ENCODE measurements at regions not wholly inside any gene's neighbourhood (a gene's known extent, or its start where the extent isn't known, plus 50 kb on each side); places are given as distances from the start of the nearest gene placed in this dataset.
"Not testable (repeated sequence)": the region's sequence is repeated elsewhere in the genome, so short reads cannot be mapped to it uniquely, and the experiment has no call there.

DNA sequence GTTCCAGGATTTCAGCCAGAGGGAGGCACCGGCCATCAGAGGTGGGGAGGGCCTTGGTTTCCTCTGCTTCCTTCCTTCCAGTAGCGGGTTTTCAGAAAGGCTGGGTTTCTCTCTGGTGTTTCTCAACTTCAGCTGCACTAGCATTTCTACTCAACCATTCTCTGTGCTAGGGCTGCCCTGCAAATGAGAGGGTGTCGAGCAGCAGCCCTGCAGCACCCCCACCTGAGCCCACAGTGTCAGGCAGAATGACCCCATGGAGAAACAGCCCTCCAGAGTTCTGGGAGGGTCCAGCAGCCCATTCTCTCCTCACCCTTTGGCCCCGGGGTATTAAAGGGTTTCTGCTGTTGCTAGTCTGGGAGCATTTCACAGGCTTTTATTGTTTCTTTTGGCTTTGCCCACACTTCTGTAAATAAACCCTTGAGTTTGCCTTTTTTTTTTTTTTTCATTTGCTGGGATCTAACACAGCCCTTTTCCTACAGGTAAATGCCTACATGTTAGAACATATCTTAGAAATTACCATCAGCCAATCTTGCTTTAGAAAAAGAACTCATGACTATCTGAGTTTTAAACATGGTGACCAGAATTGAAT is 151.5 kb upstream of the VIPR2 start:
- Mint-ChIP-seq H3K36me3 (ENCODE audit: insufficient read depth, unreplicated experiment) (no peaks in the 10 kb centered on the region), H3K27me3 (ENCODE audit: unreplicated experiment) (no peaks in the 10 kb centered on the region), H3K9me3 (ENCODE audit: low read depth, unreplicated experiment) (peaks cover 22% of the 10 kb centered on the region), H3K27ac (ENCODE audit: unreplicated experiment) (no peak overlapping the region), H3K4me1 (ENCODE audit: low read depth, unreplicated experiment) (no peaks in the 10 kb centered on the region), H3K4me3 (ENCODE audit: low read depth, unreplicated experiment) (no peak overlapping the region)
- TF ChIP-seq, protein P1, sequence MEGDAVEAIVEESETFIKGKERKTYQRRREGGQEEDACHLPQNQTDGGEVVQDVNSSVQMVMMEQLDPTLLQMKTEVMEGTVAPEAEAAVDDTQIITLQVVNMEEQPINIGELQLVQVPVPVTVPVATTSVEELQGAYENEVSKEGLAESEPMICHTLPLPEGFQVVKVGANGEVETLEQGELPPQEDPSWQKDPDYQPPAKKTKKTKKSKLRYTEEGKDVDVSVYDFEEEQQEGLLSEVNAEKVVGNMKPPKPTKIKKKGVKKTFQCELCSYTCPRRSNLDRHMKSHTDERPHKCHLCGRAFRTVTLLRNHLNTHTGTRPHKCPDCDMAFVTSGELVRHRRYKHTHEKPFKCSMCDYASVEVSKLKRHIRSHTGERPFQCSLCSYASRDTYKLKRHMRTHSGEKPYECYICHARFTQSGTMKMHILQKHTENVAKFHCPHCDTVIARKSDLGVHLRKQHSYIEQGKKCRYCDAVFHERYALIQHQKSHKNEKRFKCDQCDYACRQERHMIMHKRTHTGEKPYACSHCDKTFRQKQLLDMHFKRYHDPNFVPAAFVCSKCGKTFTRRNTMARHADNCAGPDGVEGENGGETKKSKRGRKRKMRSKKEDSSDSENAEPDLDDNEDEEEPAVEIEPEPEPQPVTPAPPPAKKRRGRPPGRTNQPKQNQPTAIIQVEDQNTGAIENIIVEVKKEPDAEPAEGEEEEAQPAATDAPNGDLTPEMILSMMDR (IDR thresholded peaks at IDR 0.05; ENCODE audit: unreplicated experiment): no peak
- no TSS peak for BruUV-seq (replicated peaks)
- DNase-seq: no peak
- CTCF ChIA-PET: no interaction called here
- intact Hi-C loops (cut with micrococcal nuclease; ENCODE audit: unreplicated experiment): no loop called here

DNA sequence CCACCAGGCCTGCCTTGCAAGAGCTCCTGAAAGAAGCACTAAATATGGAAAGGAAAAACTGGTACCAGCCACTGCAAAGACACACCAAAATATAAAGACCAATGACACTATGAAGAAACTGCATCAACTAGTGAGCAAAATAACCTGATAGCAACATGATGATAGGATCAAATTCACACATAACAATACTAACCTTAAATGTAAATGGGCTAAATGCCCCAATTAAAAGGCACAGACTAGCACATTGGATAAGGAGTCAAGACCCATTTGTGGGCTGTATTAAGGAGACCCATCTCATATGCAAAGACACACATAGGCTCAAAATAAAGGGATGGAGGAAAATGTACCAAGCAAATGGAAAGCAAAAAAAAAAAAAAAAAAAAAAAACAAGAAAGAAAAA is 141.8 kb upstream of the VIPR2 start:
- BruUV-seq (replicated peaks); H3K36me3 Mint-ChIP-seq (ENCODE audit: insufficient read depth, unreplicated experiment); H3K27ac Mint-ChIP-seq (ENCODE audit: unreplicated experiment); H3K4me1 Mint-ChIP-seq (ENCODE audit: low read depth, unreplicated experiment); H3K27me3 Mint-ChIP-seq (ENCODE audit: unreplicated experiment); CTCF ChIA-PET; DNase-seq; intact Hi-C loops (cut with micrococcal nuclease; ENCODE audit: unreplicated experiment); H3K4me3 Mint-ChIP-seq (ENCODE audit: low read depth, unreplicated experiment): not testable (repeated sequence)
- H3K9me3 Mint-ChIP-seq (ENCODE audit: low read depth, unreplicated experiment): peaks cover 24% of the 10 kb centered on the region

DNA sequence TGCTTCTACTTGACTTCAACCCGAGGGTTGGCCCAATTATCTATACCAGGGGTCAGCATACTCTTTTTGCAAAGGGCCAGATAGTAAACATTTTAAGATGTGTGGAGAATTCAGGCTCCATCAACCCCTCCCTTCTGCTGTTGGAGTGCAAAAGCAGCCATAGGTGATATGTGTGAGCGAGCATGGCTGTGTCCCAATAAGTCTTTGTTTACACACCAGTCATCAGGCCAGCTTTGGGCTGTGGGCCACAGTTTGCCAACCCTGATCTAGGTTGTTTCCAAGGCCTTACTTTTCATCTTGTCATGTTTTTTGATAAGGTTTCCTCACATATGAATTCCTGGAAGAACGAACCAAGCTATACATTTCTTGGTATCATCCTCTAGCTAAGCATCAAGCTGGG is 136.9 kb upstream of the VIPR2 start:
- Mint-ChIP-seq H3K4me3 (ENCODE audit: low read depth, unreplicated experiment) (no peak overlapping the region), H3K4me1 (ENCODE audit: low read depth, unreplicated experiment) (no peaks in the 10 kb centered on the region), H3K27me3 (ENCODE audit: unreplicated experiment) (no peaks in the 10 kb centered on the region), H3K27ac (ENCODE audit: unreplicated experiment) (no peak overlapping the region), H3K9me3 (ENCODE audit: low read depth, unreplicated experiment) (peaks cover 23% of the 10 kb centered on the region), H3K36me3 (ENCODE audit: insufficient read depth, unreplicated experiment) (no peaks in the 10 kb centered on the region)
- CTCF ChIA-PET: no interaction called here
- no peak for DNase-seq
- intact Hi-C loops (cut with micrococcal nuclease; ENCODE audit: unreplicated experiment): no loop called here
- no TSS peak for BruUV-seq (replicated peaks)
- TF ChIP-seq, protein P1 (IDR thresholded peaks at IDR 0.05; ENCODE audit: unreplicated experiment): no peak

DNA sequence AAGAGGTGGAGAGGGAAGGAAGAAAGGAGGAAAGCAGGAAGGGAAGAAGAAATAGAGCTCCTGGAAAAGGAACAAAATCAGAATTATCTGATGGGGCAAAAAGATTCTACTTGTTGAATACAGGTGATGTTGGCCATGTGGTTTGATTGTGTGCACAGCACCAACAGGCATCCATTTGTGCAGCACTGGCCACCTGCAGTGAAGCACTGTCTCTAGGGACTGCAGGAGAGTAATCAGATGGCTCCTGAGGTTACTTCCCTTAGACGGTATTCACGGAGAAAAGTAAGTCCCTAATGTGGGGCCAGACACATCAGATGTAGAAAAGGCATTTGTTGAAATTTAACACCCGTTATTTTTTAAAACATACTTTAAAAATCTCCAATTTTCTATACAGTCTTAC is 135.3 kb upstream of the VIPR2 start:
- Mint-ChIP-seq H3K36me3 (ENCODE audit: insufficient read depth, unreplicated experiment) (no peaks in the 10 kb centered on the region), H3K9me3 (ENCODE audit: low read depth, unreplicated experiment) (peaks cover 18% of the 10 kb centered on the region), H3K4me3 (ENCODE audit: low read depth, unreplicated experiment) (no peak overlapping the region), H3K4me1 (ENCODE audit: low read depth, unreplicated experiment) (no peaks in the 10 kb centered on the region), H3K27ac (ENCODE audit: unreplicated experiment) (no peak overlapping the region), H3K27me3 (ENCODE audit: unreplicated experiment) (no peaks in the 10 kb centered on the region)
- CTCF ChIA-PET: no interaction called here
- intact Hi-C loops (cut with micrococcal nuclease; ENCODE audit: unreplicated experiment): no loop called here
- no peak for DNase-seq
- no TSS peak for BruUV-seq (replicated peaks)
- TF ChIP-seq, protein P1 (IDR thresholded peaks at IDR 0.05; ENCODE audit: unreplicated experiment): no peak

DNA sequence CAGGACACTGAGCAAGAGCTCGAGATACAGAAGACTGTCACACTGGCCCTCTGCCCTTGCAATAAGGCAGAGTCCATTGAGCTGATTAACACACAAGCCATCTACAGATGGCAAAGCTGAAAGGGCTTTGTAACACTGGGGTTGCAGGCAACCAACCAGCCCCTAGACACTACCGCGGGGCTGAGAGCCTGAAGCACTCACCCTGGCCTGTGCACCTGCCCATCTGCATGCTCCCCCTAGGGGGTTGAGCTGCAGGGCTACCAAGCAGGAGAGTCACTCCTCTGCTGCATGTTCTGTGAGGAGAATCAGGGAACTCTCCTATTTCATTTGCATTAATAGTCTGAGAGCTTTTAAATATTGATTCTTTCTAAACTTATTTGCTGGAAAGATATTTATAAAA is 128.1 kb upstream of the VIPR2 start:
- H3K4me1 Mint-ChIP-seq (ENCODE audit: low read depth, unreplicated experiment): no peaks in the 10 kb centered on the region
- no peak overlapping the region for H3K27ac Mint-ChIP-seq (ENCODE audit: unreplicated experiment)
- TF ChIP-seq, protein P1 (IDR thresholded peaks at IDR 0.05; ENCODE audit: unreplicated experiment): no peak
- no peaks in the 10 kb centered on the region for H3K36me3 Mint-ChIP-seq (ENCODE audit: insufficient read depth, unreplicated experiment)
- H3K4me3 Mint-ChIP-seq (ENCODE audit: low read depth, unreplicated experiment): no peak overlapping the region
- no peaks in the 10 kb centered on the region for H3K27me3 Mint-ChIP-seq (ENCODE audit: unreplicated experiment)
- intact Hi-C loops (cut with micrococcal nuclease; ENCODE audit: unreplicated experiment): no loop called here
- H3K9me3 Mint-ChIP-seq (ENCODE audit: low read depth, unreplicated experiment): peaks cover 20% of the 10 kb centered on the region
- DNase-seq: no peak
- CTCF ChIA-PET: no interaction called here
- no TSS peak for BruUV-seq (replicated peaks)

Data from Calu3 (cell line).